Right forelimb (tissue), 1 donor: ENCODE measurements at regions not wholly inside any gene's neighbourhood (a gene's known extent, or its start where the extent isn't known, plus 50 kb on each side); places are given as distances from the start of the nearest gene placed in this dataset.
"Not testable (repeated sequence)": the region's sequence is repeated elsewhere in the genome, so short reads cannot be mapped to it uniquely, and the experiment has no call there.

Experiments
- DNase-seq: peaks from one replicate; pipeline ENCODE4 v3.0.0-alpha.2; 2018

GRCh38 chr2:234590076-234590475, 93.2 kb upstream of the ARL4C start:
- DNase-seq: no peak

GRCh38 chr2:234588054-234588430, 91.2 kb upstream of the ARL4C start:
- DNase-seq: no peak

DNA sequence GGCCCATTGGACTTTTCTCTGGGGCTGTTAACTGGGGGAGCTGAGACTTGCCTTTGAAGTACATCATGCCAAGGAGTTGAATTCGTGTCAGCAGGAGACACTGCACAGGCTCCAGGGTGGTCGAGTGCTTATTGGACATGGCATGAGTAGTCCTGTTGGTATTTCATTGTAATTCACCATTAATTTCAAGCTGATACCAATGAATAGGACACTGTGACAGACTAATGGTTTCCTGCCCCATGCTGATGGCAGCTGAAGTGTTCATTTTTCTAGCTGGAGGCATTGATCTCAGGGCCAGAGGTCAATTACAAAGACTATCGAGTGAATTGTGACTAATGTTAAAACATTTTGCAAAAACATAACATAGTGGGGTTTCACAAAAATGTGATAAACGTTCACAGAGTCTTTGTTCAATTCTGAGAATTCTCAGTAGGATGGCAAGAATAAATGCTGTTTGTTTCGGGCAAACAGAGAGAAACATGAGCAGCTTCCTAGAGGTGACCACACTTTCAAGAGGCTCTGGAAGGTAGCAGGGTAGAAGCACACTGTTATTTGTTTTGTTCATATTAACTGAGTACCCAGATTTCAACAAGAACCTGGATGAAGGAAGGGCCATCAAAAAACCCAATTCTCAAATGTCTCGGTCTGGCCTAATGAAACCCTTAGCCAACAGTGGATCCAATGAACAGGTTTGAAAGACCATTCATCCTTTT, 90.6 kb upstream of the ARL4C start:
- no peak for DNase-seq

DNA sequence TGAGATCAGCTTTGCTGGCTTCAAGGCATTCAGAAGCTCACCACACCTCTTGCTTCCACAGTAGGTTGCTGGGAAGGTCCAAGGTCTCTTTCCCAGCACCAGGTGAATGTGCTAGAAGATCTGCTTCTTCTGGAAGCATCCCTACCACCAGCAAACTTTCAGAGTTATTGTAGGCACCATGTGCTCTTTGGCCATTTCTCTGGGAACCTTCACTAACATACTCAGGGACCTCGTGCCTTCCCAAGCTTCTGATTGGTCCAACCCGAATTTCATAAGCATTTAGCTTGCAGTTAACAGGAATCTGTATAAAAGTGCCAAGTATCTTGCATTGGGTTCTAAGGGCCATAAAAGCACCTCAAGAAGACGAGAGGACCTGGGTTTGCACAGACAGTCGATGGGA, 86.5 kb upstream of the ARL4C start:
- no peak for DNase-seq

- no peak for DNase-seq
These were observed 83.8 kb upstream of the ARL4C start for GRCh38 chr2:234580686-234581085.

- DNase-seq: no peak
These were observed 82.5 kb upstream of the ARL4C start for GRCh38 chr2:234579231-234579962.

- no peak for DNase-seq
These were observed 81.5 kb upstream of the ARL4C start for GRCh38 chr2:234578389-234578788.

- DNase-seq: no peak
These were observed 80.3 kb upstream of the ARL4C start for GRCh38 chr2:234577191-234577590.

- no peak for DNase-seq
These were observed 74.9 kb upstream of the ARL4C start for GRCh38 chr2:234571620-234572407.

GRCh38 chr2:234570476-234570875, 73.6 kb upstream of the ARL4C start:
- no peak for DNase-seq

GRCh38 chr2:234569776-234570430, 73.0 kb upstream of the ARL4C start:
- no peak for DNase-seq

DNA sequence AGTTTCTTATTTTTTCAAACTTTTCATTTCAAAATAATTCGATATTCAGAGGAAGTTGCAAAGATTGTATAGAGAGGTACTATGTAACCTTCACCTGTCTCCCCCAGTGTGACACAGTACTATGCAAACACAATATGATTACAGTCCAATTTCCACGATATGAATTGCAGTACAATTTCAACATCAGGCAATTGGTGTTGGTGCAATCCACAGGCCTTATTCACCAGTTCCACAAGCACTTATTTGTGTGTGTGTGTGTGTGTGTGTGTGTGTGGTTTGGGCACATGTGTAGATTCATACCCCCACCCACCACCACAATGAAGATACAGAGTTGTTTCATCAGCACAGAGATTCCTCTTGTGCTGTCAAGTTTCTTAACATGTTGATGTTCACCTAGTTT, 69.7 kb upstream of the ARL4C start:
- DNase-seq: no peak

GRCh38 chr2:234565842-234566619, 69.2 kb upstream of the ARL4C start:
- DNase-seq: no peak

- DNase-seq: no peak
These were observed 68.3 kb upstream of the ARL4C start for GRCh38 chr2:234565201-234565600.

DNA sequence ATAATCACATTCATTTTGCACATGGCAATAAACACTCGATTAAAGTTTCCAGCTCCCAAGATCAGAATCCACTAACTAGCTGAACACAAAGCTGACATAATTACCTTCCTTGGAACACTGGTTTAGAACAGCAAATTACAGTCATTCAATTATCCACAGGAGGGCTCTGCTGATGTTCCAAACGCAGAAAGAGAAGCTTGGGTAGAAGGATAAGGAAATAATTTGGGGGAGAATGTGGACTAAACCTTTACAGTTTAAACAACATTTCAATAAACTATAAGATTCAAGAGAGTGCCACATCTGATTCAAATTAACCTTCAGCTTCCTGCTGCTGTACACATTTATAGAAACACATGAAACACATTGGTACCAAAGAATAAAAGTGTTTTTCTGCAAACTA, 67.8 kb upstream of the ARL4C start:
- no peak for DNase-seq

DNA sequence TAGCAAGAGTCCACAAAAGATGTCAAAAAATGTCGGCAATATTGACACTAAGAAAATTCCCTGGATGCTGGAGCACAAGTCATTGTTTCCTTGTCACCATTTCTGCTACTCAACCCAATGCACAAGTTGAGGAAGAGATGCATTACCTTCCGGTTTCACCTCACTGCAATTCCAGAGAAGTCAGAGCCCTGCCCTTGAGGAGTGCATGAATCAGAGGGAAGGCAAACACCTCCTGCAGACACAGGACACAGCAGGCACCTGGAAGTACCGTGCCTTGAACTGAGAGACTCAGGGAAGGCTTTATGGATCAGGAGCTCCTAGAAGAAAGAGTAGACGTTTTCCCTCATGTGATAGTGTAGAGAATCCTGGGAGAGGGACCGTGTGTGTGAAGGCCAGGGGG, 62.7 kb upstream of the ARL4C start:
- DNase-seq: no peak

DNA sequence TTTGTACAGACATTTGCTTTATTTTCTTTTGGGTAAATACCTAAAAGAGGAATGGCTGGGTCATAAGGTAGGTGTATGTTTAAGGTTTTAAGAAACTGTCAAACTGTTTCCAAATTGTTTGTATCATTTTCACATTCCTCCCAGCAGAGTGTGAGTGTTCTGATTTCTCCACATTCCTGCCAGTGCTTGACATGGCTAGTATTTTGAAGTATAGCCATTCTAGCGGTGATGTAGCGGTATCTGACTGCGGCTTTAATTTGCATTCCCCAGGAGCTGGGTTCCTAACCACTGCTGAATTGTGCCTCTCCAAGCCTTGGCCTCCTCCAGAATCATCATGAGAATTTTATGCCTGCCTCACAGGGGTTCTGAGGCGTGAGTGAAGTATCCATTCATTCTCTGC, 61.8 kb upstream of the ARL4C start:
- no peak for DNase-seq

DNA sequence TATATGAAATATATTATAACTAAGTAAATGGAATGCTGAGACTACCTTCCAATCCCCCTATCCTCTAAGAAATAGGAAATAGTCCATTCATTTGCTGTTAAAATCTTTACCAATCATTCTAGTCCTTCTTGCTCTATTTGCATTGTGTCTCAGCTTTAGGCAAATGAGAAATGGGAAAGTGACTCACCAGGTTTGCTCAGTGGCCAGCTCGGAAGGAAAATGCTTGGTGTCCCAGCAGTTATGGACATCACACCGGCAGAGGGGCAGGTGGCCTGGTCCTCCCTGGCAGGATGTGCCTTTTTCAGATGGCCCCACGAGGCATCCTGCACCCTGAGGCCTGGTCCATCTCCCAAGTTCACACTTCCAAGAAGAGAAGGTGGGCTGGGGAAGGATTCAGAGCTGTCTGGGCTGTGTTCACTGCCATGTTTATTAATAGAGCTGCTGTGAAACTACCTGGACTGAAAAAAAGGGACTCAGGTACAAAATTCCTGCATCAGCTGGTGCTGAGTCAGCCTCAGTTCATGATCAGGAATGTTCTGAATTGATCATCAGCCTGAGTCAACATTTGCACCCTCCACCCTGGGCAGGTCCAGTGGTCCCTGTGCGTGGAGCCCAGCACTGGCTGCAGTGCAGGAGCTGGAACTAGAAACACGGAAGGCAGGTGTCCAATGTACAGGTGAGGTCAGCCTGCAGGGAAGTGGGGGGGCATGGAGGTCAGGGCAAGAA, 60.1 kb upstream of the ARL4C start:
- no peak for DNase-seq

DNA sequence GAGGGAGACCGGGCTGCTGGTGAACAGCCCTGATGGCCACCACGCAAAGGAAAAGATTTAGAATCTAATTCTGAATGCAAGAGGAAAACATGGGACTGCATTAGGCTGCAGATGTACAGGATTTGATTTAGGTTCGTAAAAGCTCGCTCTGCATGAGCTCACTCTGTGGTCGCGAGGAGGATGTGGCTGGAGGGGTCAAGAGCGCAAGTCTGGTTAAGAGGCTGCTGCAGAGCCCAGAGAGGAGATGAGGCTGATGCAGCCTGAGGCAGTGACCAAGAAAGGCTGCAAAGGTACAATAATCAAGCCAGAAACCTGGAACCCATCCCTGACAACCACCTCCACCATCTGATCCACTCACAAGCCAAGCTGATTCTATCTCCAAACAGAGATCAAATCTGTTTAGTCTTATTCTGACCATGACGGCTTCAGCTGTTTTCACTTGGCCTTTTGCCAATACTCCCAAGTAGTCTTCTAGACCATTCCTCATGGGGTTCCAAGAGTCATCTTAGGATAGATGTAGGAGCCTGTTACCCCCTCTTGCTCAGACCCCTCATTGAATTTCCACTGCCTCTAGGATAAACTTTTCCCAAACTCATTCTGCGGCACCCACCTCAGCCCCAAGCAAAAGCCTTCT, 58.9 kb upstream of the ARL4C start:
- no peak for DNase-seq

DNA sequence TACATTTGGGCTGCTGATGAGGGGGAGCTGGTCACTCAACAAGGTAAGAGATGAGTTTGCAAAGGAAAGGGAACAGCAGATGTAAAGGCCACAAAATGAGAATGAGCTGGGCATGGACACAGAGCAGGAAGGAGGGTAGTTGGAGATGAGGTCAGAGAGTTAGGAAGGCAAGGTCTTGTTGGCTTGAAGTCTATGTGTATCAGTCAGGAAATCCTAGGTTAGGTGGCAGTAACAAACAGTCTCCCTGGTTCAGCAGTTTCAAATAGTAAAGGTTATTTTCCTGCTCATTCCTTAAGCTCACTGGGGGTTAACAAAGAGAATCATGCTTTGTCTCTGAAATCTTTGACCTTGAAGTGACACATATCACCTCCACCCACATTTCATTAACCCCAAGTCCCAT, 58.3 kb upstream of the ARL4C start:
- DNase-seq: no peak

DNA sequence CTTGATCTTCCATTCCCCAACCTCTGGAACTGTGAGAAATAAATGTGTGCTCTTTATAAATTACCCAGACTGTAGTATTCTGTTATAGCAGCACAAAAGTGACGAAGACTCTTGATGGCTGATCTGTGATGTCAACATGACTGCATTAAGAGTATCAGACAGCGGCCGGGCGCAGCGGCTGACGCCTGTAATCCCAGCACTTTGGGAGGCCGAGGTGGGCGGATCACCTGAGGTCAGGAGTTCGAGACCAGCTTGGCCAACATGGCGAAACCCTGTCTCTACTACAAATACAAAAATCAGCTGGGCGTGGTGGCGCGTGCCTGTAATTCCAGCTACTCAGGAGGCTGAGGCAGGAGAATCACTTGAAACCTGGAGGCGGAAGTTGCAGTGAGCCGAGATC, 56.3 kb upstream of the ARL4C start:
- not testable (repeated sequence) for DNase-seq
